ENCODE measurements at regions not wholly inside any gene's neighbourhood (a gene's known extent, or its start where the extent isn't known, plus 50 kb on each side); places are given as distances from the start of the nearest gene placed in this dataset.
"Not testable (repeated sequence)": the region's sequence is repeated elsewhere in the genome, so short reads cannot be mapped to it uniquely, and the experiment has no call there.

DNA sequence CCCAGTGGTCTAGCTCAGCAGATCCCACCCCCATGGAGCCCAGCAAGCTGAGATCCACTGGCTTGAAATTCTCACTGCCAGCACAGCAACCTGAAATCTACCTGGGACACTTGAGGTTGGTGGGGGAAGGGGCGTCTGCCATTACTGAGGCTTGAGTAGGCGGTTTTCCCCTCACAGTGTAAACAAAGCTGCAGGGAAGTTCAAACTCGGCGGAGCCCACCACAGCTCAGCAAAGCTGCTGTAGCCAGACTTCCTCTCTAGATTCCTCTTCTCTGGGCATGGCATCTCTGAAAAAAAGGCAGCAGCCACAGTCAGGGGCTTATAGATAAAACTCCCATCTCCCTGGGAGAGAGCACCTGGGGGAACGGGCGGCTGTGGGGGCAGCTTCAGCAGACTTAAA is 457.9 kb downstream of the ZNF674 start:
- TF ChIP-seq POLR2A (IDR thresholded peaks at IDR 0.05; ENCODE audit: low read depth, low read length); CTCF (conservative IDR thresholded peaks at IDR 0.05; ENCODE audit: low read depth, low read length); CEBPB (IDR thresholded peaks at IDR 0.05; ENCODE audit: low read depth, low read length); RCOR1 (IDR thresholded peaks at IDR 0.05; ENCODE audit: insufficient replicate concordance, low read length); MXI1 (IDR thresholded peaks at IDR 0.05; ENCODE audit: borderline replicate concordance, low read depth, low read length); RAD21 (IDR thresholded peaks at IDR 0.05; ENCODE audit: low read length); SMC3 (IDR thresholded peaks at IDR 0.05; ENCODE audit: low read depth, low read length); MAZ (IDR thresholded peaks at IDR 0.05; ENCODE audit: borderline replicate concordance, low read depth, low read length); MAFK (IDR thresholded peaks at IDR 0.05; ENCODE audit: low read depth, low read length); NFE2L2 (IDR thresholded peaks at IDR 0.05; ENCODE audit: low read depth, low read length): not testable (repeated sequence)

Measured in IMR-90 (cell line).